T-helper 22 cell (primary cell): ENCODE measurements at regions not wholly inside any gene's neighbourhood (a gene's known extent, or its start where the extent isn't known, plus 50 kb on each side); places are given as distances from the start of the nearest gene placed in this dataset.

ENCODE experiments used
- DNase-seq: peaks from one replicate; pipeline ENCODE4 v3.0.0-alpha.2; 2020; ENCODE audit warnings: low read depth

GRCh38 chr5:158297002-158297527 is 438.1 kb upstream of the CLINT1 start:
- DNase-seq = no peak

GRCh38 chr5:158294701-158295100 is 435.8 kb upstream of the CLINT1 start:
- no peak for DNase-seq

GRCh38 chr5:158292981-158293380 is 434.0 kb upstream of the CLINT1 start:
- DNase-seq = no peak

GRCh38 chr5:158289967-158290366 is 431.0 kb upstream of the CLINT1 start:
- DNase-seq = no peak

GRCh38 chr5:158288272-158288657 is 429.3 kb upstream of the CLINT1 start:
- DNase-seq = no peak

- no peak for DNase-seq
Measured at GRCh38 chr5:158287643-158288271, 428.8 kb upstream of the CLINT1 start.

GRCh38 chr5:158286827-158287226 is 427.9 kb upstream of the CLINT1 start:
- DNase-seq = no peak

GRCh38 chr5:158285698-158286097 is 426.8 kb upstream of the CLINT1 start:
- DNase-seq = no peak

- DNase-seq = no peak
Measured at GRCh38 chr5:158284242-158284641, 425.3 kb upstream of the CLINT1 start.

GRCh38 chr5:158283397-158283796 is 424.5 kb upstream of the CLINT1 start:
- no peak for DNase-seq

GRCh38 chr5:158278216-158278925 is 419.4 kb upstream of the CLINT1 start:
- DNase-seq = no peak

- DNase-seq = no peak
Measured at GRCh38 chr5:158277276-158277675, 418.3 kb upstream of the CLINT1 start.

- DNase-seq = no peak
Measured at GRCh38 chr5:158276692-158277091, 417.7 kb upstream of the CLINT1 start.

GRCh38 chr5:158275511-158275910 is 416.6 kb upstream of the CLINT1 start:
- DNase-seq = no peak

GRCh38 chr5:158273035-158273434 is 414.1 kb upstream of the CLINT1 start:
- DNase-seq = no peak

GRCh38 chr5:158272409-158272808 is 413.5 kb upstream of the CLINT1 start:
- DNase-seq = no peak

- no peak for DNase-seq
Measured at GRCh38 chr5:158270996-158271554, 412.1 kb upstream of the CLINT1 start.

- no peak for DNase-seq
Measured at GRCh38 chr5:158268286-158268685, 409.3 kb upstream of the CLINT1 start.

- no peak for DNase-seq
Measured at GRCh38 chr5:158267228-158267627, 408.3 kb upstream of the CLINT1 start.

GRCh38 chr5:158265931-158266700 is 407.2 kb upstream of the CLINT1 start:
- DNase-seq = no peak

GRCh38 chr5:158265346-158265745 is 406.4 kb upstream of the CLINT1 start:
- DNase-seq = no peak

- DNase-seq = no peak
Measured at GRCh38 chr5:158264264-158264663, 405.3 kb upstream of the CLINT1 start.
